GM19328 (cell line): ENCODE measurements at regions not wholly inside any gene's neighbourhood (a gene's known extent, or its start where the extent isn't known, plus 50 kb on each side); places are given as distances from the start of the nearest gene placed in this dataset.

ENCODE experiments used
- ATAC-seq: cut with Tn5 transposase; IDR thresholded peaks from one replicate; pipeline ENCODE4 v1.9.1; 2021; ENCODE audit warnings: mild to moderate bottlenecking, moderate library complexity; ENCODE audit not compliant: unreplicated experiment

DNA sequence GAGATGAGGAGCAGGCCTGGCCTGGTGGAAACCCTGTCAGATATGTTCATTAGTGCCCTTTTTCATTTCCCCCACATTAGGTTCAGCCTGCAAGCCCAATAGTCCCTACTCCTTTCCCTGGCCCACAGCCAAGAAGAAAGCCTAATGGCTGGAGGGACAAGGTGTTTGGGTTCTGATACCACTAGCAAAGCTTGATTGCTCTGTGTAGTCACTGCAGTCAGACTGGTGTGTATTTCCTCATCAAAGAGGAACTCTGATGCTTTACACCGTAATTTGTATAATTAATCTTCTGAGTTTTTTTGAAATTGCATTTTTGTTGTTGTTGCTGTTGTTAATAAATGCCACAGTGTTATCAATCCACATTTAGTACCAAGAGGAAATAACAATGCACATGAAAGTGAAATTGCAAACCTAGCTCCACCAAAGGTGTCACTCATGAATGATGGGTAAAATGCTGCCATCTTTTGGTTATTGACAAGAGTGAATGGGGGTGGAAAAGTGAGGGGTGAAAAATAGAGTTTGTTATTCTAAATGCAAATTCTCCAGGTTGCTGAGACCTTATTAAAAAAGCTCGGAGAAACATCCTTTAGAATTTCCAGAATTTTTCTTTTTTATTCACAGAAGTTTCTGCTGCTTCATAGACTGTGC is 320.2 kb upstream of the POU3F2 start:
- ATAC-seq, result no peak

DNA sequence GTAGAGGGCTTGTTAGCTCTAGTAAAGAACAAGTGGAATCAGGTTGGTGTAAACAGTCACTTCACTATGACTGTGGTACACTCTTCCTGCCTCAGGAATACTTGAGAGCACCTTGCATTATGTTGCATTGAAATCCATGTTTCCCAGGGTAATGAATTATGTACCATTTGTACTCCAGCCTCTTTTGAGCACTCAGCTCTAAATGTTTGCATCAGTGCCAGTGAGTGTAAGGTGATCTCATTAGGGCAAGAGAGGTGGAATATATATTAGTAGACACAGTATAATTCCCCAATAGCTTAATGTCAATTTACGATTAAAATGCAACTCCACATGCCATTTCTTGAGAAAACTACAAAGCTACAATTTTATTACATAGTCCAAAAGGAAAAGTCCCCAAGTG is 319.6 kb upstream of the POU3F2 start:
- ATAC-seq, result no peak

DNA sequence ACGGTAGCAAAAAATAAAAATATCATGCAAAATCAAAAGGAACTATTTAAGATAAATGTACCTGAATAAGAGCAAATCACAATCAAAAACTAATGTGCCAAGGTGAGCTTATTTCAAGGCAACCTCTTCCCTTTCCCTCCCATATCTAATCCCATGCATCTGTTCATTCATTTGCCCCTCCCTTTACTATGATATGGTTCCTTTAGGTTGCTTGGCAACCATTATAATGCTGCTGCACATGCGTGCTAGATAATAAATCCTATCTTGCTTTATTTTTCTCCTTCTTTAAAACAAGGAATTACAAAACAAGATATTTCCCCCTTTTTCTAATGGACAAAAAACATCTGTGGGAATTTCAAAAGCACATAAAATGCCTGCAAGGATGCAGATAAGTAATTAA is 318.2 kb upstream of the POU3F2 start:
- ATAC-seq, result no peak

DNA sequence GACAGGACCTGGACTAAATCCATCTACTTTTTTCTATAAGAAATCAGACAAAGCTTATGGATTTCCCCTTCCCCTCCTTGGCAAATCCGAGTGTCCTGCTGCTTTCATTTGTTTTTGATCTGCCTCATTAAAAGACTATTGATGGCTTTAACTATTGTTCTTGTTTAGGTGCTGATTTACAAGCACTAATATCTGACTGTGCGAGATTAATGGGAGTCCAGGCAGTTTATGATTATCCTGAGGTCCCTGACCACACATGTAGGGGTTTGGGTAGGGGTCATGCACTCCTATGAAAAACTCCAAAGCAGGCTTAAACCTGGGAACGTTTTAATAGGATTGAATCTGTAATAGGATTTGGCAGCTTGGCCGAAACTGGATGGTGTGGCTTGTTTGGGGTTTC is 317.5 kb upstream of the POU3F2 start:
- no peak for ATAC-seq

DNA sequence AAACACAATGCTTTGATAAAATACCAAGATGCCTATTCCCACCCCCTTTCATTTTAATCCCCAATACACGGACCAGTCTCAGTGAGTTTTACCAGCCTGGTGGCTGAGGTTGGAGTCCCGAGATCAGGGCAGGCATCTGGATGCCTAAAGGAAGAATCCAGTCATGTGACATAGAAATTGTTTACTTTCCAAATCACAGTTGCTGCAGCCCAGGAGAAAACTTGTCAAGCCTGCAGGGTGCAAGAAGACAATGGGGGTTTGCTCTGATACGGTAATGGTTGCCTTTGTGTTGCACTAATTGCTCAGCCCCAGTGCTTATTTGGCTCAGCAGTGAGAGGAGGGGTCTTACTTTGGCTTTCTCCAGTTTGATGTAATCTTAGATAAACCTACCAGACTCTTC is 308.5 kb upstream of the POU3F2 start:
- ATAC-seq, result no peak

DNA sequence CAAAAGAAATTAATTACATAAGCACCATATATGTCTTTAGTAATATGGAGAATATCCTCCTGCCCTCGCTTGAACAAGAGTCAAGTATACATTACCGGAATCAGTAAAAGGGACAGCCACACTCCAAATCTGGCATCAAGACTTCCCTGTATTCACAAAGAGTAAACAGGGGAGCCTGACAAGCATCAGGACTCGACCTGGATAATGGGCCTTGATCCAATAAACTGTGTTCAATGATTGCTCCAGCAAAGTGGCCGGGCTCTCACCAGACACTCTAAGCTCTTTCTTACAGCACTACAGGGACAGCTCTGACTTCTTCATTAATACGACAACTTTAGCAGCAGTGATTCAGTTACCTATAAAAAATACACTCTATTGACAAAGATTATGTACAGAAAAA is 307.9 kb upstream of the POU3F2 start:
- no peak for ATAC-seq

DNA sequence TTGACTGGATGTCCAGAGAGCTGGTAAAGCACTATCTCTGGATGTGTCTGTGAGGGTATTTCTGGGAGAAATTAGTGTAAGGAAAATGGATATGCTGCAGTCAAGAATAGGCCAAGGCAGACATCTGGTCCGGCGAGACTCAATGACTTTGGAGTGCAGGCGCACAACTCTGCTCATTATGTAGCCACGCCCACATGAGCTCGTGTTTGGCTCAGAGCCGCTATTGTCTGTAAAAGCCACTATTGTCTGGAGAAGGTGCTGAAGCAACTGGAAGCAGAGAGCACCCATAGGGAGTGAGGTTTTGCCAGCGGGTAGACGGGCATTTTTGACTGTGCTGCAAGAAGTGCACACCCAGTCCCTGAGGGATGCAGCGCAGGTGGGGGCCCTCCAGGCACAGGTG is 305.0 kb upstream of the POU3F2 start:
- no peak for ATAC-seq

DNA sequence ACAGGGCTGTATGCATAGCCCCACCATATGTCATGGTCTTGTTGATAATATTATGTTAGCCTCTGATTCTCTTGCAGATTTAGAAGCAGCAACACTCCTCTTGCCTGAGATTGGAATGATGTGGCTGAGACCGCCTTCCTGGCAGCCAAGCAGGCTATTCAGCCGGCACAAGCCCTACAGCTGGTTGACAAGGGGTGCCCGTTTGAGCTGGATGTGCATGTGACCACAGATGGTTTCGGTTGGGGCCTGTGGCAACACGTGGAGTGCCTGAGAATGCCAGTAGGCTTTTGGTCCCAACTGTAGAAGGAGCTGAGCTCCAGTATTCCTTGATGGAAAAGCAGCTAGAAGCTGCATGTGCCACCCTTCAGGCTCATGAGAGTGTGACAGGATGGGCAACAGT is 303.6 kb upstream of the POU3F2 start:
- ATAC-seq, result no peak

DNA sequence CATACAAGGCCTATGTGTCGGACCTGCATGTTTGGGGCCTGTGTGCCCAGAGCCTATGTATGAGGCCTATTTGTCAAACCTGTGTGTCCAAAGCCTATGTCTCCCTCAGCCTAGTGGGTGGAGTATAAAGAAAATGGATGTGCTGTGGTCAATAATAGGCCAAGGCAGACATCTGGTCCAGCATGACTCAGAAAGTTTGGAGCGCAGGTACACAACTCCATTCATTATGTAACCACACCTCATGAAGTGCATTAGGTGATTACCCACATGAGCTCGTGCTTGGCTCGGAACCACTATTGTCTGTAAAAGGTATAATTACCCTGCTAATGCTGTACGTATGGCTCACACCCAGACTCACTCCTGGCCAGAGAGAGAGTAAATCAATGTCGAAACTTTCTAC is 302.4 kb upstream of the POU3F2 start:
- no peak for ATAC-seq

DNA sequence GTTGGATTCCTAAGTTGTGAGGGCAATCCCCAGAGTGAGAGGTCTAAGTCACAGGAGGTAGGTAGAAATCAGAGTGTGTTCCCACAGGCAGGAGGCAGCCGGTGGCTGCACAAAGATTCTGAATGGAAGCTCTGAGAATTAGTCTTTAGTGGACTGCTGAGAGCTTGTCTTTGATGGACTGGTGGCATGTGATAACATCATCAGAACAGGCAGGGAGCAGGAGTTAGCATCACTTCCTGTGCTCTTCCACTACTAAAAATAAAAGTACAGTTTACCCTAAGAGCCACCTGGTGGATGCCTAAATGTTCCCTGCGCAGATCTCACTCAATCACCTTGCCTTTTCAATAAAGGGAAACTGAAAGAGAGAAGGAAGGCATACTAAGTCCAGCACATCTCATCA is 294.6 kb upstream of the POU3F2 start:
- no peak for ATAC-seq

DNA sequence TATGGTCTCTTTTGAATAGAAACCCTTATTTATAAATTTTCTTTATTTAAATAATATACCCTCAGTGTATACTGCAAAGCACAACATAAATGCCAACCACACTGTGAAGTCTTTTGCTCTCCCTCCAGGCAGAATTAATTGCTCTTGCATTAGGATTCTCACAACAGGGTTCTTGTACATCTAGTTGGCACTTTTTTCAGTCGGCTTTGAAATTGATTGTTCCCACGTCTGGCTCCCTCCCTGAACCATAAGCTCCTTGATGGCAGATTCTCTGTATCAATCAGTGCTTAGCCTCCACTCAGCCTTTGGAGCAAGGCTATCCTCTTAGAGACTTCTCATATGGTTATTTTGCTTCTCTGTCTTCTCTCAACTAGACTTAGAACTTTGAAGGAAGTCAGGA is 288.0 kb upstream of the POU3F2 start:
- ATAC-seq, result no peak

DNA sequence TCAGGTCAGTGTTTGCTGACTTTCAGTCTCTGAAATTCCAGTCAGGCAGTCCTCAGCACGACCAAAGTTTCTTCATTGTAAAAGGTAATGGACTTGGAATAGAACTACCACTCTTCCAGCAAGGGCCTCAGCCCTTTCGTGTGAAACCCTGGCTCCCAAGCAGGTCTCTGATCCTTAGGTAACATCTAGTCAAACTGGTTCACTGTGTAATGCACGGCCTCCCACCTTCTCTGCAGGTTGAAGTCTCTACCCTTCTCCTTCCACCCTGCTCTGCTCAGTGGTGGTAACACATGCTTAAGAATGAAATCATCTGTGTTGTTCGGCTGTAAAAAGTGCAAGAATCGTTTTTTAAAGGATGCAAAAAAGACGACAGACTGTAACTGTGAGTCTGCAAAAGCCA is 287.2 kb upstream of the POU3F2 start:
- ATAC-seq, result no peak

DNA sequence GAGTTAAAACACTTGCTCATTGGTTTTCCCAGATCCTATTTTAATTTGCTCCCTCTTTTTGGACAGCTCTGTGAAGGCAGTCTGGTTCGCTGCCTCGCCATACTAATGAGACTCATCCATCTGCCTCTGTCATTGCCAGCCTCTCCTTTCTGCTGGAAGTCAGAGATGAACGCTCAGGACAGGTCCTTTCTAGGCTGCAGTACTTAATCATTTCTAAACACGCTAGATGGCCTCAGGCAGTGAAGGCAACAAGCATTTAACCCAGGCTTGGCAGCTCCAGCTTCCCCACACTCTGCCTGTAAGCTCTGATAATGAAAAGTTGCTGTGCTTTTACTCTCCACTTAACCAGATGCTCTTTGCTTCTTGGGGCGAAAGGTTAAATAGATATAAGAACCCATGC is 286.7 kb upstream of the POU3F2 start:
- ATAC-seq, result no peak

DNA sequence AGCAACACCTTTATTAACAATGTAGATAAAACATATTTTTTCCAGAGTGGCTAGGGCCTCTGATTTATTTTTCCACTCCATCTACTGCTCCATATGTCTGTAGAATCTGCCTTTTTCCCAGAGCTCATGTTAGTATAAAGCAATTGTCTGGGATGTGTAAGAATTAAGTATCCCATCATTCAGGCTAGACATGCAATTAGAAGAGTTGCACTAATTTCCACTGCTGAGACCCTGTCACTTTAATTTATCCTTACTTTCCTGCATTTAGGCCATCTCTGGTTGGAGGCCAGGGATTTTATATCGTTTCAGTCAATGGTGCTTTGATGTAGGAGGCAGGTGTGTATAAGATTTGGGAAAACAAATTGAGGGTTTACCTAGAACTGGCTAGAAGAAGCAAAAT is 286.1 kb upstream of the POU3F2 start:
- no peak for ATAC-seq

DNA sequence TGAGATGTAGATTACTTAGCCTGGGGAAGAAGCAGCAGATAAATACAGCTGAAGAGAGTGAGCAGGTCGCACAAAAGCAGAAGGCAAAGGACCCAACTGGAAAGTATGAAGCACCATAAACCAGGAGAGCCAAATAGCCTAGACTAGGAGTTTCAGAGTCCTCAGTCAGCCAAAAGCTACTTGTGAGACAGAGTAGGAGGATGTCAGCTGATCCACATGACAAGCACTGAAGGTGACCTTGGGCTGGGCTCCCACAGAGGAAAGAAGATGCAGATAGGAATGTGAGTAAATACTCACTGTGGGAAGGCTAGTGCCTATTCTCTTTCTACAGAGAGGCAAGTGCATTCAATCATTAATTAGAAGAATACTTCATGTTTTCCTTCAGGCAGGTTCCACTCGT is 274.0 kb upstream of the POU3F2 start:
- ATAC-seq, result no peak

DNA sequence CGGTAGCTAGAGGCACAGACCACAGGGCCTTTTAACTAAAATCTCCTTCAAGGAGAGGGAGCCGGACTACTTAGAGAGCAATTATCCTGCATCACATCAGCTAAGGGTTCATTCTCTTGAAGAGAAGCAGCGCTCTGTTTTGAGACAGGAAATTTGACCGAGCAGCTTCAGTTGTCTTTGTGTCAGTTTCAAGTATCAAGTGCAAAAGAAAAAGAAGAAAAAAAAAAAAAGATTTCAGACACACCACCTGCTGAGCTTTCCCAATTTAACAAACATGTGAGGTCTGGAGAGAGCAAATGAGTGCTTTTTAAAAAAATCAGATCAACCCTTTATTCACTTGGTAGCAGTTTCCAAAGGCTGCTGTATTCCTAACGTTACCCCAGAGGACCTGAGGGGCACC is 273.5 kb upstream of the POU3F2 start:
- ATAC-seq, result no peak

DNA sequence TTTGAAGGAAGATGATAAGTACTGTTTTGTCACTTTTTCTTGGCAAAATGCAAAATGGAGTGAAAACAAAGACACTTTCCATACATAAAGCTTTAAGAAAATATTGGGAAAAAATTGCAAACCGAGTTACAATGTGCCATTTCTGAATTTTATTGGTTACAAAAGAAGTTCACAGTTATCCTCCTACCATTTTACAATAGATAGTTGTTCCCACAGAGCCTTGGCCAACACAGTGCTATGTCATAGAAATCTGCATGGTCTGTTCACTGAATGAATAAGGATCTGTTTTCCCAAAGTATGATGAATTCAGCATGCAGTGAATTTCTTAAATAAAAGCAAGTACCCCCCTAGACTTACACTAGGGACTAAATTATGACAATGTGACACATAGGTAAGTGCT is 268.2 kb upstream of the POU3F2 start:
- no peak for ATAC-seq

DNA sequence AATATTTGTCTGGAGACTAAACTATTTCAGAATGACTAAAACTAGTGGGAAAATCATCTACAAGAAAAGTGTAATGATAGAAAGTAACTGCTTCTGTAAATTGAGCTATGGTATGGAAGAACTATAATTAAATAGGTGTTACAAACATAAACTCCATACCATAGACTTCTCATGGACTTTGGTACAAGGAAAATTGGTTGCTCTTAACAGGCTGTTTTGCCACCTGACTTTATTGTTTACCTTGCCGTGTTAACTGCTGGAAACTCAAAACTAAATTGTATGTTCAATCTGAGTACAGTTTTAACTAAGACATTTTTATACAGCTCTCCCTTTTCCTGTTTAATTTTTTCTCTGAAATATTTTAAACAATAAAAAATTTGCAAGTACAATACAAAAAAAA is 261.8 kb upstream of the POU3F2 start:
- no peak for ATAC-seq

DNA sequence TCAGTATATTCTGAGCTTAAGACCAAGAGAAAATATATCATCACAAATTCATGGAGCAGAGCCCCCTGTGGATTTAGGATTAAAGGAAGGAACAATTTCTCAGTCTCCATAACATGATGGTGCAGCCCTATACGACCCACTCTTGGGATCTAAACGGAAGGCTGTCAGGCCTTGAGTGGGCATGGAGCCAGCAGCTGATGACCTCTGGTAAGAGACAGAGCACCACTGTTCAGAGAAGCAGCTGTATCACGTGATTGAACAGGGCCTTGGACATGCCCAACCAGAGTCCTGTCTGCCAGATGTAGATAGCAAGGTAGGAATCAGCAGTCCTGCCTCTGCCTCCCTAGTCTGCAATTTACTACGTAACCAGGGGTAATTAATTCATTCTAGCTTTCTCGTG is 259.4 kb upstream of the POU3F2 start:
- ATAC-seq, result no peak

DNA sequence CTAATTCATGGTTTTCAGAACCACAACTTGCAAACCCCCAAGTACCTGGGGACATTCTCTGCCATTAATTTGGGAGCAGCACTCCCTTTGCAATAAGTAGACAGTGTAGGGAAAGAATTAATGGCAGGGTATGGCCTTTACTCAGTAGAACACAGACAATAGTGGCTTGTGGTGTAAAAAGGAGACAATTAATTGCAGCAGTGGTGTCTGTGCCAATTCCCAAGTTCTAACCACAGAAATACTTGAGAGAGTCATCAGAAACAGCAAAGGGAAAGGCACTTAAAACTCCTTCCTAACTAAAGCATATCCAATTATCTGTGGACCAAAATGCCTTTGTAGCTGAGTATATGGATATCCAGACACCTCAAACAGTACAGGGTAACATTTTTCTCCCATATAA is 257.6 kb upstream of the POU3F2 start:
- ATAC-seq, result no peak

DNA sequence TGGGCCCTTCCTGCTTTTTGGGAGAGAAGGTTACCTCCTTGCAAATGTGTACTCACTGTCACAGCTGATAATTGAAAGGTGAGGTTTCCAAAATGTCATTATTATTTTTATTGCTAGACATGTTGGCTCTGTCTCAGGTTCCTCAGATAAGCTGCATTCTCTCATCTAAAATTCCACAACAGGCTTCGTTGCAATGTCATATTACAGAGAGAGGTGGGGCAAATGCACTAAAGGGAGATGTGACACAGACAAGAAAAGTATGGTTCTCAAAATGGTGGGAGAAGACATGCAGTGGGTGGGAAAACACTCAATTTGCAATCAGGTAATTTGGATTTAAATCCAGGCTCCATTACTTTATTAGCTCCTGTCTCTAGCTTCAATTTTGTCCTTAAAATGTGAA is 256.4 kb upstream of the POU3F2 start:
- no peak for ATAC-seq

DNA sequence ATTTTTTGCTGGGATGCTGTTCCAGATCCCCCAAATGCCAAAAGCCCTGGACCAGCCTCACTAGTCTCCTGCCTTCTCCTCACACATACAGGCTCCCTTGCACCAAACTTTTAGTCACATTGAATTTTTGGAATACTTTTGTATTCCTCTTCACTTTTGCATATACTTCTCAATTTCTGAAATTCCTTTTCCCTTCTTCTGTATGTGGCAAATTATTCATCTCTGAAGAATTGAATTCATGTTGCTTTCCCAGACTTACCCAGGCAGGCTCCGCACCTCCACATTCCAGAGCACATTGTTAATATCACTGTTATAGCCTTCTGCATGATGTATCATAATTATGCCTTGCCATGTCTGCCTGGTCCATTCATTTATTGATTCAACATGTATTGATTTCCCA is 255.3 kb upstream of the POU3F2 start:
- no peak for ATAC-seq

DNA sequence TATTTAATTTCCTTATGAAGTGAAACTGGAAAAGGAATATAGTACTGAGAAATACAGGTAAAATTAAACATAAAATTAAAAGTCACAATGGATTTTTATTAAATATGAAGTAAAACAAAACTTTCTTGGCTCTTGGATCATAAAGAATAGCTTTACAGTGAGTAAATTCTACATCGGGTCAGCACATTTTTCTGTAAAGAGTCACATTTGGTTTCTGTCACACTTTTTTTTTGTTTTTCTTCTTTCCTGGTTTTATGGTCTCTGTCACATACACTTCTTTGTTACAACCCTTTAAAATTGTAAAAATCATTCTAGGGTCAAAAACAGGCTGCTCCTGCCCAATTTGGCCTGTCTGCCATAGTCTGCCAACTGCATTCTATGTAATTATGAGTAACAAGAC is 254.4 kb upstream of the POU3F2 start:
- ATAC-seq, result no peak

DNA sequence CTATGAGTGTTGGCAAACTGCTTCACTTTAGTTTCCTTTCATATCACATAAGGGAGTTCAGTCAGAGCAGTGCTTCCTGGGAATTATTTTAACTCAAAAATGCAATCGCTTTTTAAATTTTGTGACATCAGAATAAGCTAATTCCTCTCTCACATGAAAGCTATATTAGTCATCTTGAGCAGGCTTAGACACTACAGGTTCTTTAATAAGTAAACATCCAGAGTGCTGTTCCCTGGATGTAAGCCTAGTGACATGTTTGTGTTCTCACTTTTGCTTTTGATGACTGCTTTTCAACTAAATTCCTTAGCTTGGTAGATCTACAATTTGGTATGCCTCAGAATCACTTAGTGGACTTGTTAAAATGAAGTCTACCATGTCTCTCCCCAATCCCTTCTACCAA is 252.7 kb upstream of the POU3F2 start:
- no peak for ATAC-seq
